ENCODE measurements at regions not wholly inside any gene's neighbourhood (a gene's known extent, or its start where the extent isn't known, plus 50 kb on each side); places are given as distances from the start of the nearest gene placed in this dataset.
A peak's percentile ranks its signal among the peaks of the same experiment; 100 is the strongest.

DNA sequence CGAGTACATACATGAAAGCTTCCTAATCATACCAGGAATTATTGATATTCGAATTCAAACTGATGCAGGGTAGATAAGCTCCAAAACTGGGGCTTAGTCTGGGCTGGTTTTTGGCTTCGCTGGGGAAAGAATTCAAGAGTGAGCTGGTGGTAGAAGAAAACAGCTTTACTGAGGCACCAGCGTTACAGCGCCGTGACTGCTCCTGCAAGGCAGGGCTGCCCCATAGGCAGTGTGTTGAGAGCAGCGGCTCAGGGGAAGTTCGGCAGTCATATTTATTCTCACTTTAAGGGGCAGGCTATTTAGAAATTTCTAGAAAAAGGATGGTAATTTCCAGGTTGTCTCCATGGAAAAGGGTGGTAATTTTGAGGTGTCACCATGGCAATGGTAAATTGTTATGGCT, 292.6 kb upstream of the TCF4 start:
- DNase-seq (ENCODE audit: low spot score): no peak

DNA sequence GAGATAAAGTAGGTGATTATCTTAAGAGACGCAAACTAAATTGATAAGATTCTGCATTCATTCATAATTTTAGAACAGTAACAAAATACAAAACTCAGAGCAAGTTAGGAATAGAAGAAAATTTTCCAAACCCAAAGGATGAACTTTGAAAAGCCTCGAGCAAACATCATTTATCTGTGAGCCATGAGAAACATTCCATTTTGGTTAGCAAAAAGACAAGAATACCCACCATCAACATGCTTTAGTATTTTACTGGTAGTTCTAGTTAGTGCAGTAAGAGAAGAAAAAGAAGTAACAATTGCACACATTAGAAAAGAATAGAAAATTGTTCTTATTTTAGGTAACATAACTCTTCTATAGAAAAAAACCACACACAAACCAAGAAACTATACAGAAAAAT, 291.3 kb upstream of the TCF4 start:
- peak; percentile 18 for DNase-seq (ENCODE audit: low spot score)

DNA sequence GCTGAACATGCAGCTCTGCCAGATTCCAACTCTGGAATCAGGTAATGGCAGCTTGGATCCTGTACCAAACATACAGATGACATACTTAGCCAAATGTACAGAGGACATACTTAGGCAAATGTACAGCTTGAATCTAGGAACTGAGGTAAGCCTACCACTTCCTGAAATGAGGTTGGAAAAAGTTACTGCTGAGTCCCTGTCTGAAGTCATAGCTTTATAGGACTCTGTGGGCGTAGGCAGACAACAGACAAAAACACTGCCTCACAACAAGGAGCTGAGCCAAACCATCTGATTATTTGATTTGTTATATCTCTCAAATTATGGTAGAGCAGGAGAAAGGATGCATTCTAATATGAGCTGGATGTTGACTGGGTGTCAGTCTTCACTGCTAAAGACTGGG, 290.2 kb upstream of the TCF4 start:
- DNase-seq (ENCODE audit: low spot score): no peak

DNA sequence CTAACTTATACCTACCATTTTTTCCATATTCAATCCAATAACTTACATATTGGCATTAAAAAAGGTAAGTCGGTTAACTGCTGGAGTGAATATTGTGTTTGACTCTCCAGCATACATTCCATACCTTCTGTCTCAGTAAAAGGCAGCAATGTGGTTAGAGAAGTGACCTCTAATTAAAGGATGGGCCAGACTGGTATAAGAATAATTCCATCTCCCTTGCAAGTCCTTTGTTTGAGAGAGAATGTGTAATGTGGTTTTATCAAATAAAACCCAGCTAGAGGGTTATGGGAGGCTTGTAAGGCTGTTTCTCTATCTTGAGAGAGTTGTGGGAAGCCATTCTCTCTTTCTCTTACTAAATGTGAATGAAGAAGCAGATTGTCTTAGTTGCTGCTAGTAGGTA, 289.3 kb upstream of the TCF4 start:
- DNase-seq (ENCODE audit: low spot score): no peak

DNA sequence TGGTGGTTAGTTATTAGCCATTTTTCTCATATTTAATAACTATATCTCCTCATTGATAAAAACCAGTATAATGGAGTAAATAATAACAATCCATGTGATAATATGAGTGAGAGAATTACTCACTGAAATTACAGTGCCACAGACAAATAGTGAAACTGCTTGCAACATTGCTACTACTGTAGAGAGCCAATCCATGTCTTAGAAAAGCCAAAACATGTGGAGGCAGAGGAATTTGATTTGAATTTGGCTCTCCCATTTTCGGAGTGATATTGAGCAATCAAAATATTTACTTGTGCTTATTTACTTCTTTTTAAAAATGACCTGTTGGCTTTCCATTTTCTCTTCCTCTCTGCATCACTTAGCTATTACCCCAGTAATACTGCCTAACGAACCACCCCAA, 288.3 kb upstream of the TCF4 start:
- no peak for DNase-seq (ENCODE audit: low spot score)

DNA sequence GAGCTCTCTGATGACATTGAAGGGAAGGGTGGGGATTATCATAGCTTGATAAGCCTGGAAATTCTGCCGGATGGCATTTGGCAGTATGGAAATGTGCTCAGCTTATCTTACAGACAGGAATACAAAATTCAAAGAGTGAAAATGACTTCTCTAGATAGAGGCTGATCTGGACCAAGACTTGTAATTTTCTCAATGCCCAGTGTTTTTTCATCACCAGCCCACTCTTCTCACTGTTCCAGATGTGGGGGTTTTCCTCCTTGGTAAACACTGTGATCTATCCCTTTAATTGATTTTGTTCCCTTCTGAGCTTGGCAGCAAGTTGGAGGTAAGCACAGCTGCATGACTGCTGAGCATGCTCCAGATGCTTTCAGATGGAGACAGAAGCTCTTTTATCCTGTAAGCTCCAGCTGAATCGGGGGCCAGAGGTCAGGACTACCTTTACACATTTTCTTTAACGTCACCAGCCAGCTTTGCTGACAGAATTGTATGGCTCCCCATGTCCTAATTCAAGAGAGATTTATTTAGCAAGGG, 287.4 kb upstream of the TCF4 start:
- no peak for DNase-seq (ENCODE audit: low spot score)

DNA sequence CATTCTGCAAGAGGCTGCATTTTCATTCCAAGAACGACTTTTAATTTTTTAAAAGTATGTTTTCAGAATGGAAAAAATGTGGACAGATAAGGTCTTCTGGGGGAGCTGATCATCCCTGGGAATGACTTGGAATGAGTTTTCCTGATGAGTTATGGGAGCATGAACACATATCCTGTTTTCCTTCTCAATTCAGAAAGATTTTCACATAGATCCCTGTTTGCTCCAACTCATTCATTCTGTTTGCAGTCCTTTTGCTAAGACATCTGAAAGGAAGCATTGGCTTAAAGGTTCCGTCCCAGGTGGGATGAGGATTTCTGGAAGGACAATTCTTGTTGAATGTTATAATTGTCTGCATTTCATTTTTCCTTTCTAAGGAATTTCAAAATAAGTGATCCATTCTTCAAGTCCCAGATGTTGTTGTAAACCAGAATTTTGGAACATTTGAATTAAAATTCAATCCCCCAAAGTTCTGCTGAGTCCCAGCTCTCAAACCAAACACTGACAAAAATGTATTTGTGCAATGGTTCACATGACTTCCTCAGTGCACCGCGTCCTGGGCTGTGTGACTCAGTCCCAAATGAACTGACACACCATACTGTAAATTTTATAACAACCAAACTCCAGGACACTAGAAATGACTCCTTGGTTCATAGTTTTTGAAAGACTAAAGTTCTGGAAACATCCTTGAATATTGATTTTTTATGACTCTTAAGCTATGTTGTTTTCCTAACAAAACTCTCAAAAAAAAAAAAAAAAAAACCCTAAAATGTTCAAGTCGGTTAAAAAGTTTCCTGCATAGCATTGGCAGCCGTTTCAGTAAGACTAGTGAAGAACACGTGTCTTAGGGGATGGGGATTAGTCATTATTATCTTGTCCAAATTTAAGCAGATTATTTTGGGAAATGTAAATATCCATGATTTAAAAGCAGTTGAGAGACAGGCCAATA, 281.8 kb upstream of the TCF4 start:
- DNase-seq (ENCODE audit: low spot score): peak; percentile 69

DNA sequence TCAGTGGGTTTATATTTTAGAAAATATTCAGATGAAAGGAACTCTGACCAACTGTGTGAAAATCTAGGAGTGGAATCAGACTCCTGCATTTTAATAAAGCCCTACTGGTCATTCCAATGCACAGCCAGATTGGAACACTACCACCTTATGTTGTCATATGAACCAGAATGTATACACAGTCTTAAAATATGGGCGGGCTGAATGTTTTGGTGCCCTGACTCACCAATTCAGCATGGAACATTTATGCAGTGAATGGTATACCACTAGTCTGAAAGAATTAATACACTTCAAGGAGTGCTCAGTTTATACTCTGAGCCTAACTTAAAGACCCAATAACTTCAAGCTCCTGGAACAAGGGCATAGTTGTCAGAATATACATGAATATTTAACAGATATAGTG, 280.9 kb upstream of the TCF4 start:
- no peak for DNase-seq (ENCODE audit: low spot score)

DNA sequence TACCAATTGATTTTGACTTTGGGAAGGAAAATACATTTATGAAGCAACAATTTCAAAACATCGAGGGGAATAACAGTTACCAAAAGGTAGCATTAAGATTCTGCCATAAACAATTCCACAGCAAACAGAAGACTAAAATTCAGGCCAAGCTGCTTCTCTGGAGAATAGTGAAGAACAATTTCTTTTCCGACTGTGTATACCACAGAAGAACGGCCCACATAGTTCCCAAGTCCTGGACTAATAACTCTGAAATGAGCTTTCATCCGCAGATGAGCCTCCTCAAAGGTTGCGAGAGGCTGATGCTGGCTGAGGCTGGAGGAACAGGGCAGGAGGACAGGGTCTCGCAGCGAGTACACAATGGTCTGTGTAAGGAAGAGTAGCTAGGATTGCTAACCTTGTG, 278.9 kb upstream of the TCF4 start:
- DNase-seq (ENCODE audit: low spot score): no peak

DNA sequence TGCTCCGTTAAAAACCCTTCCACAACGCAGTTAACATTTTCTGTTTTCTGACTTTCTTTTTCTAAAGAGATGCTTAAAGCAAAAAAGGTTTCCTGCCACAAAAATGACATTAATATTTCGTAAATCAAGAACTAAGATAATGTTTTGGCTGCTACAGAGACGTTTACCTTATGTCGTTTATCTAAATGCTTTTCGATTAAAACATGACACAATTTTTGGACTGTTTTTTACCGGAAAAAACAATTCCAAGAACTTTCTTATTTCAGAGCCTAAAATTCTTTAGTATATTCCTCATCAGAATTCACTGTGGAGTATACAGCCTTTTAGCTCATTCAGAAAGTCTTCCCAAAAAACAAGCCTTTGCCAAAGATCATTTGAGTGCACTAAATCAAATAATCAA, 278.0 kb upstream of the TCF4 start:
- no peak for DNase-seq (ENCODE audit: low spot score)

DNA sequence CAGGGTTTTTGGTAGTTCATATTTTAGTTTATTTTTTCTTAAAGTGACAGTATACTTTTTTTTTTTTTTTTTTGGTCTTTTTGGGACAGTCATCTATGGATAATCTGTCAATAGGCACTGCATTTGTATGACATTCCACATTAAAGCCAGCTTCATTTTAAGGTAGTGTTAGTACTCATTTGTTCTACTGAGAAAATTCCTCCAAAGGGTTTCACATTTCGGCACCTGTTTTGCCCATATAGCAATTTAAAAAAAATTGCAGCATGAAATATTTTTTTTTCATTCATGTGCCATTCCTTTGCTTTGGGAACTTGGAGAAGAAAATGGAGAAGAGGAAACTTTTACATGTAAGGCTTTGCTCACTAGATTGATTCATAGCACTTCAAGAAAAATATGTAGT, 276.3 kb upstream of the TCF4 start:
- no peak for DNase-seq (ENCODE audit: low spot score)

DNA sequence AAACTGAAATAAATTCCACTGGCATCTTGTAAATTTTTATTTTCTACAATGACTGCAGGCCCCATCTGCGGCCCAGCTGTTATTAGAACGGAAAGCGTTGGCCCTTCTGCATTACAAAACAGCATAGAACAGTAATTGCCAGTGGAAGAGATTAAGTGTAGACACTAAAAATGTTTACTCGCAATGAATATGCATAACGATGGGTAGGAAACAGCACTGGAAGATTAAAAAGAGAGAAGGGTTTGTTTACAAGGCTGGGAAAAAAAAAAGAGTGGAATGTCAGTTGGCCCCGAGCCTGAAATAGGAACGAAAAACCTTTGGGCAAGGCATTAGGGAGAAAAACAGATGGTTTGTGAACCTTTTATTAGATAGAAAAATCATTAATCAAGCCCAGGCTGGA, 275.9 kb upstream of the TCF4 start:
- DNase-seq (ENCODE audit: low spot score): peak; percentile 37

DNA sequence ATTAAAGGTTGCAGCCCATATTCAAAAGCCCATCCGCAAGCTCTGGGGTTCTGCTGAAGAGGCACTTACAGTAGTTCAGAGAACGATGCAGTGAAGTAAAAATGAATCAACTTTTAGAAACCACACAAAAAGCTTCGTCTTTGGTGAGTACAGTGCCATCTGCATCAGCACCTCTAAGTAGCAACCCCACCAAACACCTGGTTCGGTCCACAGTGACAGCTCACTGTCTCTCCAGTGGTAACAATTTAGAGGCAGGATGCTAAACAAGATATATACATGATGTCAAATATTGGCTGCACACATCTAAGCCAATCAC, 275.4 kb upstream of the TCF4 start:
- peak; percentile 11 for DNase-seq (ENCODE audit: low spot score)

DNA sequence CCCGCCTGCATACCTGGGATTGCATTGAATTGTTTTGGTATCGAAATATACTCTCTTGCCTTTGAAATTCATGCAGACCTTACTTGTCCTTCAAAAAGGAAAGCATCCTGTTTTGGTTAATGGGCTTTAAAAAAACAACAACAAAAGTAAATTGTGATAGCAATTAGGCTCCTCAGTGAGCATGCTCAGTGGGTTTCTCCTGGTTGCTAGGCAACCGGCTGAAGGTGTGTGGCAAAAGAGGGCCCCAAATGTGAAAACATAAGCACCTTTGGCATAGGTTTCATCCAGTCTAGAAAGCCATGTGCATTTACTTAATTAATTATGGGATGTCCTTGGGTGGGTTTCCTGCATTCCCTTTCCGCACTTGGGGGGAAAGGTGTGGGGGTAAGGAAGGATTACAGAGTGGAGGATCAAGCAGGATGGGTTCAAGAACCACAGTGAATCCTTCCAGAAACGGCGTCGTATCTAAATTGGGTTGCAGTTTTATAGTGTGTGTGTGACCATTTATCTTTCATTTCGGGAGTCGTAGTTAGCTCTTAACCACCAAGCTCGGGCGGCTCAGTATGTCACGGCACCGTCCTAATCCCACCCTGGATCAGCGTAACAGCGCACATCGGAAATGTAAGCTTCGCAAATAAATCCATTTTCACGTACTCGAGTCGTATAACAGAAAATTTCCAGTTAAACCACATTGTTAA, 274.9 kb upstream of the TCF4 start:
- DNase-seq (ENCODE audit: low spot score): peak; percentile 16

DNA sequence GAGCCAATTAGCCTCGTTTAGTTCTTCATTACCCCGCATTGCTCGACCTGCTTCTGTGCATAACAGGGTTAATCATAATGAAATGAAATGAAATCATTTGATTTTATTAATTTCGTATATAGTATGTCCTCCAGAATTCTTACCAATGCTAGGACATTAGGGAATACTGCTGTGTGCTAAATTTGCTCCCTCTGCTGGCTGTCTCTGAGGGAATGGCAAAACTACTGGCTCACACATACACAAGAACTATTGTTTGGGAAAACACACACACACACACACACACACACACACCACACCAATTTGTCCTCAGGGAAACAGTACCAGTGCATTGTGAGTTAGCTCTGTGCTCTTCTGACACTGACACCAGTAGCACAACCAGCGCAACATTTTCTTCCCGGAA, 273.3 kb upstream of the TCF4 start:
- DNase-seq (ENCODE audit: low spot score): peak; percentile 28

DNA sequence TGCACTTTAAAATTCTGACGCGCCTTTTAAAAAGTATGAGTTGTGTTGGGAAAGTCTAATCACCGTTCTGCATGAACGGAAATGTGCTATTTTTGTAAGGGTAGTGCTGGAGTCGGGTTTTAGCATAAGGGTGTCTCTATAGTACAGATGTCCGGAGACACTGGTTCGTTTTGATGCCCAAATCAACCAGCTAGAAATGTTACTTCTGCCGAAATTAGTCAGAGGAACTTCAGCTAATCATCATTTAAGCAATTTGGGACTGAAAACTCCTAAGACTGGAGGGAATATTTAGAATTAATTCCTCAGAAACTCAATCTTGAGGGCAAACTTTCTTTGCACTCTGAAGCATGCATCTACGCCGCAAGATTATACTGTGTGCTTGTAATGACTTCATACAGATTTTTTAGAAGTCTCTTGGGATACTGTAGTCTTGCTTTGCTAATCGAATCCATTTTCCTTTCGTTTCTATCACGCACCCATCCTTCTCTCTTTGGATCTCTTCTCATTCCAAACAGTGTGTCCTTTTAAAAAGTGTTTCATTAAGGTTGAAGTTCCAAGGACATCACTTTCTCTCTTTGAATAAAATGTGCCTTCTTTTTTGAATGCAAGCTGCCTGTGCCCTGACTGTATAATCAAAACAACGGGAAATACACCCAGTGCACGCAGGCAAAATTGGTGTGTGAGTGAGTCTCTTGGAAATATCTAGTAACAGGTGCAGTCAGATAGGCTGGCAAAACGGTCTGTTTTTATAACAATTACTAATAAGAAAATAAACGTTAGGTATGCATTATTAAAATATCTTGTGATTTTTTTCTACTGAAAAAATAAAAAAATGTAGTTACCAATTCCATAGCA, 270.9 kb upstream of the TCF4 start:
- peak; percentile 16 for DNase-seq (ENCODE audit: low spot score)

DNA sequence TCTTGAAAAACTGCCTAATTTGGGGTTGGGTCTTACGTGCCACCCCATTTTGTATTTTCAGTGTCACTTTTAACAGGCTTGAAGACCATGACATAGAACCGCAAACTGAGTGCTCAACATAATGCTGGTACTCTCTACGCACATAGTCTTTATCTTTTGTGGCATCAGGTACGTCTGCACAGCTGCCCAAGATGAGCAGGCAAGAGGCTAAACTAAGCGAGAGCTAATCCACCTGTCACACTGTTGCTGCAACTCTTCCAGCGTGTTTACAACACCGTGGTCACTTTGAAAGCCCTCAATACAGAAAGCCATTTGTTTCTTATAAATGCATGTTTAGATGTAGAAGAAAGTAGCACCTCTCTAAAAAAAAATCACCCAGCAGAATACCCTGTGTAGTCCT, 270.0 kb upstream of the TCF4 start:
- no peak for DNase-seq (ENCODE audit: low spot score)

DNA sequence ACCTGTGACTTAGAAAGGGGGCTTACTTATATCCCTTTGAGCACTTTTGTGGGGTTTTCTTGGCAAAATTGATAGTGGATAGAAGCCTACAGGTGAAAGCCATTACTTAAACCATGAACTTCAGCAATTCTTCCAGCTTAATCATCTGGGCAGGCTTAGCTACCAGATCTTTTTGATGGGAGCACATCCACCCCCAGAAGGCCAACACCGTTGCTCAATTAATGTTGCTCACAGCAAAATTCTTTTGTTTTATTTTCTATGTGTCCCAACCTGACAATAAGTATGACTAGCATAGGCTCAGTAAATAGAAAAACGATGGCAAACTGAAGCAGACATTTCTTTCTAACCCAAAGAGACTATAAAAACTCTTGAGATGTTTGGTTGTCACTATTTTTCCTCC, 269.4 kb upstream of the TCF4 start:
- no peak for DNase-seq (ENCODE audit: low spot score)

DNA sequence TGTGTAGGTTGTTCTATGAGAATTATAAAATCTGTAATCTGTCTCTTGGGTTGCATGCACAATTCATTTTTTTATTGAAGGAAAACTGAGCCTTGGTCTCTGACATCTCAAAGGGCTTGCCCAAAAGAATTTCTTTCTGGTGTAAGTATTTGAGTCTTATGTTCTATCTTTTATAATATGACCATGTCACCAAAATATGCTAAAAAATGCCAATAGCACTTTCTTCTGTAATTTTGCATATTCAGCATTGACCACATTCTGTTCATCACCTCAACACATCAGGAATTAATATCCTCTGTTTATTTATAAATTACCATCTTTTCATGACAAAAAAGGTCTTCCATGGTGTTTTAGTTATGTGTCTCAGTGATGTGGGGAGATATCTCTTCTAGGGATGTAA, 268.7 kb upstream of the TCF4 start:
- no peak for DNase-seq (ENCODE audit: low spot score)

DNA sequence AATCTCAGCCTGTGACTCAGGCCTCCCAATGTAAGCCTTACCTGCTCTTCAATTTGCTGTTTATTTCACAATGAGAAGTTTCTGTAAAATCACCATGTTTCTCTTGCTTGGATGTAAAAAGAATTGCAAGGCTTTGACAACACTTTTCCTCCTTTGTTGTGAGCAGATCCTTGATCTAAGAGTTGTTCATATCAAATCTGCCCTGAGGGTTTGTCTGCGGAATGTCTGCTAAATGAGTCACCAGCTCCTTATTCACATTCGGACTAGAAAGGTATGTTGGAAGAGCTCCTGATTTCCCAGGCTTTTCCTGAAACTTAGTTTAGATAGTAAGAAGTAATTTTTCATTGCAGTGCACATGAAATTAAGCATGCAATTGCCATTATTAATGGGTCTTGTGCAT, 268.2 kb upstream of the TCF4 start:
- DNase-seq (ENCODE audit: low spot score): peak; percentile 46

DNA sequence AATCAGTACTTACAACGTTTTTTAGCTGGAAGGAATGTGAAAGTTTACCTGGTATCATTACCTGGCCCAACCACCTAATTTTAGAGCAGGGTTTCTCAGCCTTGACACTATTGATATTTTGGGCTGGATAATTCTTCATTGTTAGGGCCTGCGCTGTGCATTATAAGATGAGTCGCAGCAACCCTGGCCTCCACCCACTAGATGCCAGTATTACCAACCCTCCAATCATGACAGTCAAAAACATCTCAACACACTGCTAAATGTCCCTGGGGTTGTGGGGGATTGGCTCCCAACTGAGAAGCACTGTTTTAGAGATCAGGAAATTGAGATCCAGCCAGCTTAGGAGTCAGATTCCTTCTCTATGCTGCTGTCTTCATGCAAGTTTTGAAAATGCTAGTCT, 265.3 kb upstream of the TCF4 start:
- DNase-seq (ENCODE audit: low spot score): no peak

DNA sequence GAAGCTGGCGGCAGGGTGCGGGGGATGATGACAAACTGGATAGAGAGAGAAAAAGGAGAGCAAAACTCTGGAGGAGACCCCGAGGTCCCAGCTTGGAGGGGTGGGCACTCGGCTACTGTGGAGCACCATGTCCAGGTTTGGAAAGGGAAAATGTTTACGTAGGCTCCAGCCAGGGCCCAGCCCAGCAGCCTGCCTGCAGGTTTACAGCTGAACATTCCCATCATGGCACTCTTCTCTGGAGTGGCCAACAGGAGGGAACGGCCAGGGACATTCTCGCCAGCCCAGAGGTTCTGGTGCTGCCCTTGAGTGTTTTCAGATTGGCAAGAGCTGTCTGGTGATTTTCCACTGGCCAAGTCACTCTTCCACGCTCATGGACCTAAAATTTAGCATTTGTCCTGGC, 262.9 kb upstream of the TCF4 start:
- no peak for DNase-seq (ENCODE audit: low spot score)

DNA sequence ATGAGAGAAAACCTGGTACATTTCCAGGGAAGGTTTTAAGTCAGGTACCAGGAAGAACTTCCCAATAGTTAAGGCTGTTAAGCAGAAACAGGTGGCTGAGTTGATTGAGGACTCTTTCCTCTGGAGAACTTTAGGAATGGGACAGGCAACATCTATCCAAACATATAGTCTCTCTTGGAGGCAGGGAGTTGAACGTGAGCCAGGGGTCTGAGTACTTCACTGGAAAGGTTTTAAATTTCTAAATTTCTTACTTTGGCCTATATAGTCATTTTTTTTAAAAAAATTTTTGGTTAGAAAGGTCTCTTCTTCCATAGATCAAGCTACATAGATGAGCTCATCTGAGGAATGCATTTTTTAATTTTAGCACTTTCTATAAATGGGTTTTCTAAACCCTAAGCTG, 261.4 kb upstream of the TCF4 start:
- no peak for DNase-seq (ENCODE audit: low spot score)
